Fibroblast of lung (primary cell): ENCODE measurements at regions not wholly inside any gene's neighbourhood (a gene's known extent, or its start where the extent isn't known, plus 50 kb on each side); places are given as distances from the start of the nearest gene placed in this dataset.

Experiments used
- EZH2 ChIP-seq: IDR thresholded peaks from 2 replicates; pipeline ENCODE4 v1.5.1; 2012; ENCODE audit warnings: low read length, control low read depth, mild to moderate bottlenecking; ENCODE audit errors: missing control alignments
- TF ChIP-seq, protein P1 (sequence below), 2 donors: IDR thresholded peaks in 1 of 2; conservative IDR thresholded peaks in 1 of 2; 1 replicate in 1 of 2; 2 replicates in 1 of 2; pipeline ENCODE4 v1.5.1; 2011 to 2012; ENCODE audit warnings: low read length in 2 of 2, control low read depth in 1 of 2, inconsistent platforms in 1 of 2, low read depth in 1 of 2, mild to moderate bottlenecking in 1 of 2

DNA sequence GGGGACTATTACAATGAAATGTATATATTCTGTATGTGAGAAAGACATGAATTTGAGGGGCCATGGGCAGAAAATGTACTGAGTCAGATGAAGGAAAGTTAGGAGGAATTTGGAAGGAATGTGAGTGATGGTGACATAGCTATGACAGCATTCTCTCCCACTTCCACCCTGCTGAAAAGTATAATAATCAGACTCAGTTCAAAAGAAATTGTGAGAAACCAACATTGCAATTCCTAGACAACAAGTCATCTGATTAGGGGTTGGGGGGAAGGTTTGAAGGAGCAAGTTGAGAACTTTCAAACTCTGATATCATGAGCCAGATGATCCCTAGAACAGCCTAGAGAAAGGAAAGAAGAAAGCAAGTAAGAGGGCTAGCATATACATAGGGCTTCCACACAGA, 370.6 kb downstream of the DMRTA1 start:
- TF ChIP-seq, protein P1, sequence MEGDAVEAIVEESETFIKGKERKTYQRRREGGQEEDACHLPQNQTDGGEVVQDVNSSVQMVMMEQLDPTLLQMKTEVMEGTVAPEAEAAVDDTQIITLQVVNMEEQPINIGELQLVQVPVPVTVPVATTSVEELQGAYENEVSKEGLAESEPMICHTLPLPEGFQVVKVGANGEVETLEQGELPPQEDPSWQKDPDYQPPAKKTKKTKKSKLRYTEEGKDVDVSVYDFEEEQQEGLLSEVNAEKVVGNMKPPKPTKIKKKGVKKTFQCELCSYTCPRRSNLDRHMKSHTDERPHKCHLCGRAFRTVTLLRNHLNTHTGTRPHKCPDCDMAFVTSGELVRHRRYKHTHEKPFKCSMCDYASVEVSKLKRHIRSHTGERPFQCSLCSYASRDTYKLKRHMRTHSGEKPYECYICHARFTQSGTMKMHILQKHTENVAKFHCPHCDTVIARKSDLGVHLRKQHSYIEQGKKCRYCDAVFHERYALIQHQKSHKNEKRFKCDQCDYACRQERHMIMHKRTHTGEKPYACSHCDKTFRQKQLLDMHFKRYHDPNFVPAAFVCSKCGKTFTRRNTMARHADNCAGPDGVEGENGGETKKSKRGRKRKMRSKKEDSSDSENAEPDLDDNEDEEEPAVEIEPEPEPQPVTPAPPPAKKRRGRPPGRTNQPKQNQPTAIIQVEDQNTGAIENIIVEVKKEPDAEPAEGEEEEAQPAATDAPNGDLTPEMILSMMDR (conservative IDR thresholded peaks at IDR 0.05 in 1 of 2, IDR thresholded peaks at IDR 0.05 in 1 of 2; ENCODE audit: low read depth in 1 of 2, low read length in 2 of 2): no peak
- no peak for TF ChIP-seq EZH2
